Psoas muscle (tissue), 7 donors: ENCODE measurements at regions not wholly inside any gene's neighbourhood (a gene's known extent, or its start where the extent isn't known, plus 50 kb on each side); places are given as distances from the start of the nearest gene placed in this dataset.

ENCODE experiments used
- ATAC-seq, 4 donors: fragments of 200-7000 bp; cut with Tn5 transposase; one replicate each; pipeline ENCODE4 v1.9.1; 2020; ENCODE audit warnings: moderate library complexity in 3 of 4, mild to moderate bottlenecking in 2 of 4
- DNase-seq, 2 donors: peaks; one replicate each; pipeline ENCODE4 v3.0.0-alpha.2; 2020
- H3K27ac ChIP-seq: fragments of 200-600 bp; one replicate; pipeline ENCODE4 v1.8.0; 2022
- H3K27me3 ChIP-seq, 3 donors: fragments of 200-600 bp in 1 of 3; one replicate each; pipeline versions ENCODE4 v1.6.1 to v1.8.0; 2013 to 2022; ENCODE audit warnings: low read length in 2 of 3, mild to moderate bottlenecking in 2 of 3, moderate library complexity in 1 of 3; ENCODE audit not compliant: insufficient read depth in 3 of 3
- H3K36me3 ChIP-seq, 2 donors: fragments of 200-600 bp in 1 of 2; one replicate each; pipeline versions ENCODE4 v1.6.1 to v1.8.0; 2013 to 2022; ENCODE audit warnings: low read depth in 1 of 2, mild to moderate bottlenecking in 1 of 2, moderate library complexity in 1 of 2; ENCODE audit not compliant: insufficient read depth in 1 of 2
- H3K4me1 ChIP-seq: fragments of 200-600 bp; one replicate; pipeline ENCODE4 v1.8.0; 2022
- H3K4me3 ChIP-seq: fragments of 200-600 bp; one replicate; pipeline ENCODE4 v1.8.0; 2022; ENCODE audit warnings: mild to moderate bottlenecking
- H3K9me3 ChIP-seq: fragments of 200-600 bp; one replicate; pipeline ENCODE4 v1.8.0; 2022
- CTCF ChIP-seq: fragments of 200-600 bp; IDR thresholded peaks from one replicate; pipeline ENCODE4 v1.8.0; 2022; ENCODE audit warnings: antibody characterized with exemption
- WGBS, 3 donors: extraction: QIAGEN DNeasy Blood & Tissue Kit; methylation state at CpG; one replicate each; pipeline versions ENCODE4 v1.1.6 to v1.1.7; 2013; 5-methylcytosine and 5-hydroxymethylcytosine counted together
- intact Hi-C, 2 donors: fragments of 100-400 bp; cut with DNase I; formaldehyde crosslinking; loops; one replicate each; pipeline versions ENCODE4 v1.11.0 to v1.14.2; 2022
- donor health status: healthy with polysubstance abuse.
- donor health status: DM: no; HTN: no; CAD: no; lungs with moderate emphysema.
- donor health status: Bipolar disorder and iron deficiency.
- donor health status: healthy.
- donor health status: DM: yes; HTN: yes; CAD: no.
- donor health status: DM: no; HTN: no; CAD: no.
- donor health status: DM: yes; HTN: yes; CAD: no.

- 4 to 33% (median 19%) methylated on average over 2 of the region's 2 CpGs for WGBS, 3 donors
- H3K27me3 ChIP-seq = peaks cover 0 to 29% (median 0%) of the 10 kb centered on the region in 3 donors
These were observed 150.0 kb upstream of the SYT13 start for GRCh38 chr11:45436118-45436517.

GRCh38 chr11:45435706-45436105 lies 149.6 kb upstream of the SYT13 start:
- 43 to 56% (median 53%) methylated on average over 3 of the region's 3 CpGs for WGBS, 3 donors
- no peak for TF ChIP-seq CTCF
- Histone ChIP-seq H3K27me3 (peaks cover 0 to 27% (median 0%) of the 10 kb centered on the region in 3 donors), H3K4me3 (no peak overlapping the region), H3K4me1 (no peaks in the 10 kb centered on the region), H3K36me3 (no peaks in the 10 kb centered on the region), H3K9me3 (no peaks in the 10 kb centered on the region), H3K27ac (no peak overlapping the region)
- intact Hi-C loops = no loop called here
- ATAC-seq (no peak), DNase-seq (no peak)

More at GRCh38 chr11:45436118-45436517, 150.0 kb upstream of the SYT13 start:
- ATAC-seq (no peak), DNase-seq (no peak)
- Histone ChIP-seq H3K36me3 (no peaks in the 10 kb centered on the region), H3K4me1 (no peaks in the 10 kb centered on the region), H3K9me3 (no peaks in the 10 kb centered on the region), H3K4me3 (no peak overlapping the region), H3K27ac (no peak overlapping the region)
- intact Hi-C loops = no loop called here
- TF ChIP-seq CTCF = no peak

- Histone ChIP-seq H3K36me3 (no peaks in the 10 kb centered on the region), H3K27ac (no peak overlapping the region), H3K9me3 (no peaks in the 10 kb centered on the region), H3K4me3 (no peak overlapping the region), H3K27me3 (peaks cover 0 to 19% (median 0%) of the 10 kb centered on the region in 3 donors), H3K4me1 (no peaks in the 10 kb centered on the region)
- no peak for DNase-seq
- no peak for TF ChIP-seq CTCF
- 79 to 89% (median 85%) methylated on average over 6 of the region's 6 CpGs for WGBS, 3 donors
- no peak for ATAC-seq
- intact Hi-C loops = no loop called here
These were observed 146.8 kb upstream of the SYT13 start for GRCh38 chr11:45432910-45433309.

- 77 to 87% (median 85%) methylated on average over 3 of the region's 3 CpGs for WGBS, 3 donors
- no peak for DNase-seq
- intact Hi-C loops = no loop called here
- no peak for ATAC-seq
- no peak for TF ChIP-seq CTCF
- Histone ChIP-seq H3K4me3 (no peak overlapping the region), H3K27ac (no peak overlapping the region), H3K9me3 (no peaks in the 10 kb centered on the region), H3K27me3 (peaks cover 0 to 19% (median 0%) of the 10 kb centered on the region in 3 donors), H3K36me3 (no peaks in the 10 kb centered on the region), H3K4me1 (no peaks in the 10 kb centered on the region)
These were observed 146.0 kb upstream of the SYT13 start for GRCh38 chr11:45432100-45432499.
